ENCODE measurements at regions not wholly inside any gene's neighbourhood (a gene's known extent, or its start where the extent isn't known, plus 50 kb on each side); places are given as distances from the start of the nearest gene placed in this dataset.
"Not testable (repeated sequence)": the region's sequence is repeated elsewhere in the genome, so short reads cannot be mapped to it uniquely, and the experiment has no call there.

- Histone ChIP-seq H3K27me3 (no peaks in the 10 kb centered on the region), H3K4me2 (no peak overlapping the region), H3K27ac (no peak overlapping the region), H3K9ac (no peak overlapping the region), H3K9me3 (peaks cover 27% of the 10 kb centered on the region), H3K36me3 (no peaks in the 10 kb centered on the region), H4K20me1 (no peaks in the 10 kb centered on the region), H3K4me3 (no peak overlapping the region), H3K4me1 (no peaks in the 10 kb centered on the region)
- TF ChIP-seq Cebpa-rat (IDR thresholded peaks at IDR 0.05), result no peak
Observed at GRCh38 chr7:42666994-42667393, 244.9 kb downstream of the C7orf25 start.

- Histone ChIP-seq H3K27ac (no peak overlapping the region), H3K9me3 (peaks cover 30% of the 10 kb centered on the region), H3K4me2 (no peak overlapping the region), H3K27me3 (no peaks in the 10 kb centered on the region), H4K20me1 (no peaks in the 10 kb centered on the region), H3K4me3 (no peak overlapping the region), H3K4me1 (no peaks in the 10 kb centered on the region), H3K36me3 (no peaks in the 10 kb centered on the region), H3K9ac (no peak overlapping the region)
- no peak for TF ChIP-seq Cebpa-rat (IDR thresholded peaks at IDR 0.05)
Observed at GRCh38 chr7:42662862-42663261, 249.0 kb downstream of the C7orf25 start.

- no peaks in the 10 kb centered on the region for H3K27me3 ChIP-seq
- H3K9ac ChIP-seq, result no peak overlapping the region
- H3K36me3 ChIP-seq, result no peaks in the 10 kb centered on the region
- H3K27ac ChIP-seq, result no peak overlapping the region
- no peak for TF ChIP-seq Cebpa-rat (IDR thresholded peaks at IDR 0.05)
- H4K20me1 ChIP-seq, result no peaks in the 10 kb centered on the region
- peaks cover 17% of the 10 kb centered on the region for H3K9me3 ChIP-seq
- H3K4me2 ChIP-seq, result no peak overlapping the region
- no peaks in the 10 kb centered on the region for H3K4me1 ChIP-seq
- no peak overlapping the region for H3K4me3 ChIP-seq
Observed at GRCh38 chr7:42661312-42661711, 250.6 kb downstream of the C7orf25 start.

GRCh38 chr7:42650701-42651100 lies 261.2 kb downstream of the C7orf25 start:
- peaks cover 7% of the 10 kb centered on the region for H3K9me3 ChIP-seq
- H3K27ac ChIP-seq, result no peak overlapping the region
- H3K4me3 ChIP-seq, result no peak overlapping the region
- H3K4me2 ChIP-seq, result no peak overlapping the region
- no peaks in the 10 kb centered on the region for H3K4me1 ChIP-seq
- no peaks in the 10 kb centered on the region for H4K20me1 ChIP-seq
- no peaks in the 10 kb centered on the region for H3K27me3 ChIP-seq
- no peak overlapping the region for H3K9ac ChIP-seq
- no peak for TF ChIP-seq Cebpa-rat (IDR thresholded peaks at IDR 0.05)
- no peaks in the 10 kb centered on the region for H3K36me3 ChIP-seq

- H3K4me3 ChIP-seq, result no peak overlapping the region
- no peak for TF ChIP-seq Cebpa-rat (IDR thresholded peaks at IDR 0.05)
- no peak overlapping the region for H3K9ac ChIP-seq
- peaks cover 1% of the 10 kb centered on the region for H3K9me3 ChIP-seq
- no peaks in the 10 kb centered on the region for H4K20me1 ChIP-seq
- no peaks in the 10 kb centered on the region for H3K36me3 ChIP-seq
- H3K4me1 ChIP-seq, result no peaks in the 10 kb centered on the region
- no peak overlapping the region for H3K4me2 ChIP-seq
- no peak overlapping the region for H3K27ac ChIP-seq
- H3K27me3 ChIP-seq, result no peaks in the 10 kb centered on the region
Observed at GRCh38 chr7:42650171-42650570, 261.7 kb downstream of the C7orf25 start.

- H3K4me1 ChIP-seq, result no peaks in the 10 kb centered on the region
- no peaks in the 10 kb centered on the region for H3K36me3 ChIP-seq
- no peak overlapping the region for H3K9ac ChIP-seq
- H4K20me1 ChIP-seq, result no peaks in the 10 kb centered on the region
- H3K9me3 ChIP-seq, result peaks cover 18% of the 10 kb centered on the region
- H3K27ac ChIP-seq, result no peak overlapping the region
- H3K27me3 ChIP-seq, result no peaks in the 10 kb centered on the region
- no peak overlapping the region for H3K4me2 ChIP-seq
- no peak overlapping the region for H3K4me3 ChIP-seq
- TF ChIP-seq Cebpa-rat (IDR thresholded peaks at IDR 0.05), result no peak
Observed at GRCh38 chr7:42645906-42646305, 266.0 kb downstream of the C7orf25 start.

- Histone ChIP-seq H3K4me1 (no peaks in the 10 kb centered on the region), H4K20me1 (no peaks in the 10 kb centered on the region), H3K4me2 (no peak overlapping the region), H3K27ac (no peak overlapping the region), H3K9me3 (peaks cover 18% of the 10 kb centered on the region), H3K36me3 (no peaks in the 10 kb centered on the region), H3K9ac (no peak overlapping the region), H3K27me3 (no peaks in the 10 kb centered on the region), H3K4me3 (no peak overlapping the region)
- no peak for TF ChIP-seq Cebpa-rat (IDR thresholded peaks at IDR 0.05)
Observed at GRCh38 chr7:42642699-42643098, 269.2 kb downstream of the C7orf25 start.

GRCh38 chr7:42639930-42640329 lies 271.9 kb downstream of the C7orf25 start:
- Histone ChIP-seq H3K36me3 (no peaks in the 10 kb centered on the region), H3K4me2 (no peak overlapping the region), H4K20me1 (no peaks in the 10 kb centered on the region), H3K27me3 (no peaks in the 10 kb centered on the region), H3K27ac (no peak overlapping the region), H3K9me3 (peaks cover 18% of the 10 kb centered on the region), H3K9ac (no peak overlapping the region), H3K4me1 (no peaks in the 10 kb centered on the region), H3K4me3 (no peak overlapping the region)
- no peak for TF ChIP-seq Cebpa-rat (IDR thresholded peaks at IDR 0.05)

- H3K27ac ChIP-seq, H3K27me3 ChIP-seq, H3K36me3 ChIP-seq, H3K4me2 ChIP-seq, H4K20me1 ChIP-seq, H3K9ac ChIP-seq, H3K4me1 ChIP-seq, H3K9me3 ChIP-seq, H3K4me3 ChIP-seq: not testable (repeated sequence)
Observed at GRCh38 chr7:42636380-42636779, 275.5 kb downstream of the C7orf25 start.

GRCh38 chr7:42628054-42628453 lies 283.8 kb downstream of the C7orf25 start:
- Histone ChIP-seq H3K4me3 (no peak overlapping the region), H3K9me3 (no peaks in the 10 kb centered on the region), H3K4me1 (no peaks in the 10 kb centered on the region), H3K9ac (no peak overlapping the region), H3K36me3 (no peaks in the 10 kb centered on the region), H3K27ac (no peak overlapping the region), H4K20me1 (no peaks in the 10 kb centered on the region), H3K4me2 (no peak overlapping the region), H3K27me3 (no peaks in the 10 kb centered on the region)
- TF ChIP-seq Cebpa-rat (IDR thresholded peaks at IDR 0.05), result no peak

GRCh38 chr7:42627626-42628025 lies 284.2 kb downstream of the C7orf25 start:
- H3K9me3 ChIP-seq, result no peaks in the 10 kb centered on the region
- no peak overlapping the region for H3K4me3 ChIP-seq
- H3K4me1 ChIP-seq, result no peaks in the 10 kb centered on the region
- H3K9ac ChIP-seq, result no peak overlapping the region
- no peaks in the 10 kb centered on the region for H3K27me3 ChIP-seq
- H3K27ac ChIP-seq, result no peak overlapping the region
- H3K36me3 ChIP-seq, result no peaks in the 10 kb centered on the region
- no peak for TF ChIP-seq Cebpa-rat (IDR thresholded peaks at IDR 0.05)
- H4K20me1 ChIP-seq, result no peaks in the 10 kb centered on the region
- H3K4me2 ChIP-seq, result no peak overlapping the region
